Right renal pelvis (tissue), 4 donors: ENCODE measurements at regions not wholly inside any gene's neighbourhood (a gene's known extent, or its start where the extent isn't known, plus 50 kb on each side); places are given as distances from the start of the nearest gene placed in this dataset.

ENCODE experiments used
- DNase-seq, 4 donors: peaks; one replicate each; pipeline ENCODE4 v3.0.0-alpha.2; 2013; ENCODE audit warnings: low read depth in 4 of 4, low spot score in 3 of 4, missing footprints in 1 of 4

DNA sequence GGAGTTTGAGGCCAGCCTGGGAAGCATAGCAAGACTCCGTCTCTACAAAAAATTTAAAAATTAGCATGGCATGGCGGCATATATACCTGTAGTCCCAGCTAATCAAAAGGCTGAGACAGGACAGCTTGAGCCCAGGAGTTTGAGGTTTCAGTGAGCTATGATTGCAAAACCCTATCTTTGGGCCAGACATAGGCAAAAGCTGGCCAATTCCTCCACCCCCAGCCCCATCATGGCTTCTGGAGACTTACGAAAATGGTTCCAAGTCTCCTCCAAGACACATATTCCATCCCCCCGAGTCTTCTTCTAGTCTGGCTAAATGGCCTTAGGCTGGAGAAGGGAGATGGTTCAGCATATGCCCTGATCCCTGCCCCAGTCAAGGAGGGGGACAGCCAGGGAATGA is 172.8 kb upstream of the HAAO start:
- no peak for DNase-seq

DNA sequence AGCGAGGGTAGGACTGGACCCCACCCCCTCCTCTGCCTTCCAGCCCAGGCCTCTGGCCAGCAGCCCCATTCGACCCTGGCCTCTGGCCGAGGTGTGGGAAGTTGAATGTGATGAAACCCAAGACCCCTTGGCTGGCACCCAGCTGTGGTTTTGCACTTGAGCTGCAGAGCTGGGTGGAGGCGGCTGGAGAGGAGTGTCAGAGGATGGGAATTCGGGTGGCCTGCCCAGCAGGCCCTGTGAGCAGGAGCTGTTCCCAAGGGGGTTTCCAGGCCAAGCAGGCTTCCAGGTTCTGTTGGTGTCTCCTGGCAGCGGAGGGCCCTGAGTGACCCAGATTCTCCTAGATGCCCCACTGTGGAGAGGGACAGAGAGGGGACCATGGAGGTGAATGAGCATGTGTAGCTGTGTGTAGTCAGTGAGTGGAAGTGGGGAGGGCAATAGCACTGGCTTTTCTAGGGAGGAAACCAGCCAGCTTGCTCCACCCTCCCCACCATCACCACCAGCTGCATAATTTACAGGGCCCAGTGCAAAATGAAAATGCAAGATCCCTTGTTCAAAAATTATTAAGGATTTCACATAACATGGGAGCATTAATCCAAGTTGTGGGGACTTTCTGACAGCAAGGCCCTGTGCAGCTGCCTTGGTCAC is 172.2 kb upstream of the HAAO start:
- no peak for DNase-seq

- DNase-seq: no peak
Measured at GRCh38 chr2:42963452-42964068, 171.2 kb upstream of the HAAO start.

GRCh38 chr2:42962508-42962953 is 170.1 kb upstream of the HAAO start:
- DNase-seq: no peak

GRCh38 chr2:42961961-42962360 is 169.6 kb upstream of the HAAO start:
- DNase-seq: no peak

- no peak for DNase-seq
Measured at GRCh38 chr2:42961385-42961811, 169.0 kb upstream of the HAAO start.

GRCh38 chr2:42960842-42961180 is 168.4 kb upstream of the HAAO start:
- no peak for DNase-seq

GRCh38 chr2:42960002-42960841 is 167.8 kb upstream of the HAAO start:
- DNase-seq: no peak

DNA sequence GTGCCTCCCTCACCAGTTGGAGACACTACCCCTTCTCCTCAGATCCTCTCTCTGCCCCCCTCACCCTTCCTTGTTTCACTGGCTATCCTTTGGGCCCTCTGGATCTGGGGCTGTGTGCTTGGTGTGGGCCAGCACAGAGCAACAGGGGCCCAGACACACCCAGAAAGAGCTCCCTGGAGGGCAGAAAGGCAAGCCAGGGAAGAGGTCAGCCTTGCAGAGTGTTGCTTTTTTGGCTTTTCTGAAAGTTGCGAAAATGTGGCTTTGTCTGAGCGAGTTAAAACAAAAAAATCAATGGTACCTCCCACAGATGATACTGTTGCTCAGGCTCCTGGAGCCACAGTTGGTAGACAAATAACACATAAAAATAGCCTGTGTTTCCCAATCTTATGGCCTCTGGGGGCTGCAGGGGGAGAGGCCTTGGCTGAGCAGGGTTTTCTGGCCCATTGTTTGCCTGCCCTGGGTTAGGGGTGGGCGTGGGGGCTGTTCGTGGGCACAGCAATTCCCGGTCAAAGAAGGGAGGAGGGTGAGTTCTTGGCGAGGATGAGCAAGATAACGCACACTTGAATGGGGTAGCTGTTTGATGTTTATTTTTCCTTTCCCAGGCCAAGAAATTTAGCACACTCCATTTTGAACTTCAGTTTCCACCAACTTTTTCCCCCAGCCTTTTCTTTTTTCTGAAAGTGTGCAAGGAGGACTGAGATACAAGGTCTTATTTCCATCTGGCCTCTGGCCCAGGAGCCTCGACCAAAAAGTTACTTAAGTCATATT is 167.0 kb upstream of the HAAO start:
- no peak for DNase-seq

- no peak for DNase-seq
Measured at GRCh38 chr2:42958741-42959233, 166.4 kb upstream of the HAAO start.

DNA sequence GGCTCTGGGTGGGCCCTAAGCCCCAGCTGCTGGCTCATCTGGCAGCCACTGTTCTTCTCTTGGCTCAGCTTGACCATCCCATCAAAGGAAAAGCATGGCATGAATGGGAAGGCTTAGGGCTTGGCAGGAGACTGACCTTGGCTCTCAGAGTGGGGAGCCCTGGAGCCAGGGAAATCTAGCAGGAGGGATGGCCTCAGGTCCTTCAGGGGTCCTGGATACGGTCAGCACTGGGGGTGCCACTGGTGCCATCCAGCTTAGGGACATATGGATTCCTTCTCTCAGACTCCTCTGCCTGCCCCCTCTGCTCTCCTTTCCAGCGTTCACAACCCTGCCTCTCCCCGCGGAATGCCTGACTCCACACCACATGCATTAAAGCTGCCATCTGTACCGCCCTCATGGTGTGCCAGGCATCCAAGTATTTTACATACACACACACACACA is 165.5 kb upstream of the HAAO start:
- DNase-seq: no peak

GRCh38 chr2:42957109-42957860 is 164.9 kb upstream of the HAAO start:
- DNase-seq: no peak

- DNase-seq: no peak
Measured at GRCh38 chr2:42954227-42954962, 162.0 kb upstream of the HAAO start.

DNA sequence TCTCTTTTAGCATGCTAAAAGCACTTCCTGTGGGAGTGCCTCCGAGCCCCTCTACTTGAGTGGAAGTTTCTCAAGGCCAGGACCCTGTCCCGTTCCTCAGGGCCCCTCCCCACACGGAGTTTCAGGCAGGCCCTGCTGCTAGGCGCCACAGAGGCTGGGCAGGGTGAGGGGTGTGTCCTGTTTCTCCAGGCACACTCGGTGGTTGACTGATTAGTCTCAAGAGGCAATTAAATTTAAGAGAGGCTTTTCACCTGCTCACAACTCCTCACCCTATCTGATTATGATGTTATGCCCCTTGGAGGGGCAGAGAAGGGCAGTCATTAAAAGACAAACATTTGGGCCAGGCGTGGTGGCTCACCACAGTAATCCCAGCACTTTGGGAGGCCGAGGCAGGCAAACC is 160.8 kb upstream of the HAAO start:
- no peak for DNase-seq

- no peak for DNase-seq
Measured at GRCh38 chr2:42951263-42951938, 159.0 kb upstream of the HAAO start.

DNA sequence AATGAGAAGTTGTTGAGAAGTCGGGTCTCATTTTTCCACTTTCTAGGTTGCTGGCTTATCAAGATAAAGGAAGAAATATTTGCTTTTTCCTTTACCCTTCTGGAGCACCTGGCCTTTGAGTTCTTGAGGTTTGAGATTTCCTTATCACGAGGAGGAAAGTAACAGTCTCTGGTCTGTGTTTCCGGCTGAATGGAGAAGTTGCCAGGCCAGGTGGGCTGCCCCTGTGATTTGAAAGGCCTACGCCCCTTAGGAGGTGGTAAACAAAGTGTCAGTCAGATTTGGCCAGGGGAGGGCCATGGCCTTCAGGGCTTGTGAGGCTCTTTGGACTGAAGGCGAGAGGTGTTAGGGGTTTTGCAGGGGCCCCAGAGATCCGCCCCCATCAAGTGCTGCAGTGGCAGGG is 156.7 kb upstream of the HAAO start:
- DNase-seq: no peak

GRCh38 chr2:42947809-42948600 is 155.6 kb upstream of the HAAO start:
- DNase-seq: no peak

DNA sequence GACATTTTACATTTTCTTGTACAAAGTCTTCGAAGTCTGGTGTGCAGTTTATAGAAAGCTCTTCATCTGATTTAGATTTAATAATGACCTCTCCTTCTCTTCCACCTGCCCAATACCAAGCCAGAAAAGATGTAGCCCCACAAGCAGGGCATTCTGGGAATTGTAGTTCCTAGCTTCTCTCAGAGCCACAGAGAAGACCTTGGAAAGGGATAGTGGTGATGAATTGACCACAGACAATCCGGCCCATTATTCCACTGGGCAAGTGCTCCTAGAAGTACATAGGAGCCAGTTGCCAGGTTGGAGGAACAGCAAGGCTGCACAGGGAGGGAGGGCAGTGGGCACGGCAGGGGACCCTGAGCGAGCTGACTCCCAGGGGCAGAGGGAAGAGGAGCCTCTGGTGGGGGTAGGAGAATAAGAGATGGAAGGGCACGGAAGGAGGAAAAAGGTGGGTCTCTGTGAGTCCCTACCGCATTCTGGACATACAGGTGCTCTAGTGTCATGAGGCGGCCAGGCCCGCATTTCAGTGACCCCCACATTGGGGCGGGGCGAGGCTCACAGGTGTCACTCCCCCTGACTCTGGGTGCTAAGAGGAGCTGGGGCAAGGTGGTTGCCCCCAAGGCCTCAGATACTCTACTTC is 152.5 kb upstream of the HAAO start:
- DNase-seq: no peak
